B cell (primary cell): ENCODE measurements at regions not wholly inside any gene's neighbourhood (a gene's known extent, or its start where the extent isn't known, plus 50 kb on each side); places are given as distances from the start of the nearest gene placed in this dataset.

Source experiments
- ATAC-seq: fragments of 200-7000 bp; cut with Tn5 transposase; one replicate; pipeline ENCODE4 v1.10.0; 2021; ENCODE audit warnings: low read depth, mild to moderate bottlenecking, moderate number of reproducible peaks, moderate library complexity
- CTCF ChIA-PET: fragments of 350-600 bp; sonication (Branson Sonifier 250); formaldehyde crosslinking; loops from one replicate; lab custom pipeline; 2021; ENCODE audit warnings: antibody characterized with exemption, inconsistent platforms; lab: Charles Lee
- POLR2A ChIA-PET: fragments of 350-600 bp; sonication (Branson Sonifier 250); formaldehyde crosslinking; loops from one replicate; lab custom pipeline; 2021; ENCODE audit warnings: antibody characterized with exemption; lab: Charles Lee
- DNase-seq: peaks from one replicate; pipeline ENCODE4 v3.0.0; 2013
- H2AFZ ChIP-seq: 2 replicates; pipeline ENCODE4 v1.6.1; 2012; ENCODE audit warnings: mild to moderate bottlenecking, low read depth, low read length; ENCODE audit not compliant: insufficient read depth, poor library complexity, severe bottlenecking
- H3K27ac ChIP-seq, 2 donors: 1 replicate in 1 of 2; 2 replicates in 1 of 2; pipeline ENCODE4 v1.5.1; 2012 to 2013; ENCODE audit warnings: low read length in 2 of 2, mild to moderate bottlenecking in 2 of 2, moderate library complexity in 1 of 2
- H3K27me3 ChIP-seq, 4 experiments: fragments of 200-600 bp in 1 of 4; sonication (generic) in 1 of 4; replicated peaks in 1 of 4; 1 replicate in 2 of 4; 2 replicates in 2 of 4; pipeline versions ENCODE4 v1.6.1 to v1.7.0; 2013 to 2016; ENCODE audit warnings: low read length in 3 of 4, mild to moderate bottlenecking in 2 of 4, mixed read lengths in 1 of 4, moderate library complexity in 1 of 4; ENCODE audit not compliant: insufficient read depth in 4 of 4, control insufficient read depth in 3 of 4; ENCODE audit errors: control extremely low read depth in 1 of 4
- H3K36me3 ChIP-seq, 2 experiments: replicated peaks in 1 of 2; 1 replicate in 1 of 2; 2 replicates in 1 of 2; pipeline versions ENCODE4 v1.6.1 to v1.7.1; 2013; ENCODE audit warnings: low read length in 1 of 2; ENCODE audit not compliant: insufficient read depth in 2 of 2, control insufficient read depth in 1 of 2; ENCODE audit errors: control extremely low read depth in 1 of 2, extremely low read depth in 1 of 2
- H3K4me1 ChIP-seq, 2 donors: fragments of 200-600 bp in 1 of 2; sonication (generic) in 1 of 2; 1 replicate in 1 of 2; 2 replicates in 1 of 2; pipeline versions ENCODE4 v1.5.1 to v1.6.1; 2013 to 2017; ENCODE audit warnings: low read length in 2 of 2; ENCODE audit not compliant: control insufficient read depth in 2 of 2, insufficient read depth in 2 of 2
- H3K4me2 ChIP-seq: replicated peaks from 2 replicates; pipeline ENCODE3; 2012; ENCODE audit warnings: mild to moderate bottlenecking, low read depth, low read length; ENCODE audit not compliant: poor library complexity, severe bottlenecking
- H3K4me3 ChIP-seq, 5 experiments: fragments of 200-600 bp in 1 of 5; sonication (generic) in 1 of 5; 1 replicate in 3 of 5; 2 replicates in 2 of 5; pipeline versions ENCODE4 v1.5.1 to v1.7.0; 2011 to 2016; ENCODE audit warnings: low read length in 4 of 5, mild to moderate bottlenecking in 4 of 5, low read depth in 2 of 5, control low read depth in 1 of 5, moderate library complexity in 1 of 5; ENCODE audit not compliant: insufficient read depth in 1 of 5; ENCODE audit errors: control extremely low read depth in 1 of 5, extremely low read depth in 1 of 5
- H3K79me2 ChIP-seq: fragments of 200-600 bp; sonication (generic); one replicate; pipeline ENCODE4 v1.6.0; 2016; ENCODE audit warnings: low read length; ENCODE audit not compliant: control insufficient read depth, insufficient read depth
- H3K9ac ChIP-seq: fragments of 200-600 bp; sonication (generic); 2 replicates; pipeline ENCODE4 v1.6.1; 2017; ENCODE audit warnings: mild to moderate bottlenecking, low read length, moderate library complexity
- H3K9me3 ChIP-seq, 3 donors: one replicate each; pipeline versions ENCODE4 v1.6.1 to v1.7.1; 2013; ENCODE audit warnings: low read length in 2 of 3; ENCODE audit not compliant: control insufficient read depth in 2 of 3, insufficient read depth in 1 of 3; ENCODE audit errors: control extremely low read depth in 1 of 3
- H4K20me1 ChIP-seq: 2 replicates; pipeline ENCODE4 v1.6.0; 2012; ENCODE audit warnings: mild to moderate bottlenecking, low read length; ENCODE audit not compliant: insufficient read depth, control insufficient read depth, poor library complexity, severe bottlenecking
- H3K27ac Mint-ChIP-seq: one replicate; pipeline ENCODE4 v1.8.0; 2021; ENCODE audit warnings: mixed read lengths
- H3K27me3 Mint-ChIP-seq: one replicate; pipeline ENCODE4 v1.8.0; 2021; ENCODE audit warnings: mixed read lengths
- H3K4me1 Mint-ChIP-seq: one replicate; pipeline ENCODE4 v1.8.0; 2021; ENCODE audit warnings: mixed read lengths
- H3K4me3 Mint-ChIP-seq: one replicate; pipeline ENCODE4 v1.8.0; 2021; ENCODE audit warnings: mixed read lengths
- H3K9me3 Mint-ChIP-seq: one replicate; pipeline ENCODE4 v1.8.0; 2022; ENCODE audit warnings: mixed read lengths; ENCODE audit not compliant: insufficient read depth
- EZH2 ChIP-seq: IDR thresholded peaks from 2 replicates; pipeline ENCODE4 v1.6.1; 2012; ENCODE audit warnings: borderline replicate concordance, low read depth, mild to moderate bottlenecking, moderate library complexity, low read length; ENCODE audit not compliant: insufficient read depth, poor library complexity, severe bottlenecking
- WGBS: methylation state at CpG from one replicate; pipeline ENCODE4 v1.1.5; 2013; ENCODE audit warnings: missing lambda C conversion rate; ENCODE audit not compliant: insufficient coverage; 5-methylcytosine and 5-hydroxymethylcytosine counted together
- intact Hi-C: fragments of 100-400 bp; cut with micrococcal nuclease; formaldehyde crosslinking; loops from one replicate; pipeline ENCODE4 v1.10.0; 2022
- TF ChIP-seq, protein P1 (sequence below): fragments of 200-600 bp; IDR thresholded peaks from one replicate; pipeline ENCODE4 v1.8.0; 2022; ENCODE audit warnings: antibody characterized with exemption, mild to moderate bottlenecking

DNA sequence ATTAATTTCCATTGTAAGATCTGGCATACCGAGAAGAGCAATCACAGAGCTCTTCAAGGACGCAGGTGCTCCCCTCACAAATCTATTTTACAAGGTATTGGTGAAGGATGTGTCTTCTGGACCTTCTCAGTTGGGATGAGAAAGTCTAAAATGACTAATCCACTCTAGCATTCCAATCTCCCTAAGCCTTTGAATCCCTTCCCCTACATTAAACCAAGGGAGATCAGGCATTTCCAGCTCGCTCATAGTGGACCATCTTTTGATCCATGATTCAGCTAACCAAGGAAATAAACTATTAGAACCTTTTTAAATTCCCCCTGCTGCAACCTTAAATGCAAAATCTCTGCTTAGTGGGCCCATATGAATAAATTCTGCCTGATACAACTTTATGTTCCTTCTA is 95.9 kb upstream of the FBN2 start:
- TF ChIP-seq EZH2, result no peak
- TF ChIP-seq, protein P1, sequence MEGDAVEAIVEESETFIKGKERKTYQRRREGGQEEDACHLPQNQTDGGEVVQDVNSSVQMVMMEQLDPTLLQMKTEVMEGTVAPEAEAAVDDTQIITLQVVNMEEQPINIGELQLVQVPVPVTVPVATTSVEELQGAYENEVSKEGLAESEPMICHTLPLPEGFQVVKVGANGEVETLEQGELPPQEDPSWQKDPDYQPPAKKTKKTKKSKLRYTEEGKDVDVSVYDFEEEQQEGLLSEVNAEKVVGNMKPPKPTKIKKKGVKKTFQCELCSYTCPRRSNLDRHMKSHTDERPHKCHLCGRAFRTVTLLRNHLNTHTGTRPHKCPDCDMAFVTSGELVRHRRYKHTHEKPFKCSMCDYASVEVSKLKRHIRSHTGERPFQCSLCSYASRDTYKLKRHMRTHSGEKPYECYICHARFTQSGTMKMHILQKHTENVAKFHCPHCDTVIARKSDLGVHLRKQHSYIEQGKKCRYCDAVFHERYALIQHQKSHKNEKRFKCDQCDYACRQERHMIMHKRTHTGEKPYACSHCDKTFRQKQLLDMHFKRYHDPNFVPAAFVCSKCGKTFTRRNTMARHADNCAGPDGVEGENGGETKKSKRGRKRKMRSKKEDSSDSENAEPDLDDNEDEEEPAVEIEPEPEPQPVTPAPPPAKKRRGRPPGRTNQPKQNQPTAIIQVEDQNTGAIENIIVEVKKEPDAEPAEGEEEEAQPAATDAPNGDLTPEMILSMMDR, result no peak
- Histone ChIP-seq H3K27me3 (no peaks in the 10 kb centered on the region), H2AFZ (no peak overlapping the region), H3K4me2 (no peak overlapping the region), H3K36me3 (no peaks in the 10 kb centered on the region), H3K79me2 (no peaks in the 10 kb centered on the region), H3K4me1 (no peaks in the 10 kb centered on the region), H3K27ac (no peak overlapping the region), H3K9me3 (peaks cover 0 to 4% (median 0%) of the 10 kb centered on the region in 3 donors), H3K4me3 (no peak overlapping the region), H3K9ac (no peak overlapping the region), H4K20me1 (no peaks in the 10 kb centered on the region)
- Mint-ChIP-seq H3K4me1 (no peaks in the 10 kb centered on the region), H3K27ac (no peak overlapping the region), H3K27me3 (no peaks in the 10 kb centered on the region), H3K9me3 (peaks cover 2% of the 10 kb centered on the region), H3K4me3 (no peak overlapping the region)
- ChIA-PET POLR2A (no interaction called here), CTCF (no interaction called here)
- intact Hi-C loops, result no loop called here
- DNase-seq (no peak), ATAC-seq (no peak)
- 71% methylated on average over 1 of the region's 3 CpGs for WGBS

DNA sequence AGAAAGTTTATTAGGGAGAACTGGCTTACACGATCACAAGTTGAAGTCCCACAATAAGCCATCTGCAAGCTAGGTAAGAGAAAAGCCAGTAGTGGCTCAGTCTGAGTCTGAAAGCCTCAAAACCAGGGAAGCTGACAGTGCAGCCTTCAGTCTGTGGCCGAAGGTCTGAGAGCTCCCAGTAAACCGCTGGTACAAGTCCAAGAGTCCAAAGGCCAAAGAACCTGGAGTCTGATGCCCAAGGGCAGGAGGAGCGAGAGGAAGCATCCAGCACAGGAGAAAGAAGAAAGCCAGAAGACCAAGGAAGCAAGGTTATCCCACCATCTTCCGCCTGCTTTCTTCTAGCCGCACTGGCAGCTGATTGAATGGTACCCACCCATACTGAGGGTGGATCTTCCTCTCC is 97.3 kb upstream of the FBN2 start:
- H3K9me3 ChIP-seq, result peaks cover 0 to 4% (median 0%) of the 10 kb centered on the region in 3 donors
- ChIA-PET POLR2A (no interaction called here), CTCF (no interaction called here)
- no peak overlapping the region for H3K27ac ChIP-seq
- H4K20me1 ChIP-seq, result no peaks in the 10 kb centered on the region
- Mint-ChIP-seq H3K4me3 (no peak overlapping the region), H3K4me1 (no peaks in the 10 kb centered on the region), H3K27me3 (no peaks in the 10 kb centered on the region), H3K9me3 (peaks cover 2% of the 10 kb centered on the region), H3K27ac (no peak overlapping the region)
- DNase-seq (no peak), ATAC-seq (no peak)
- no peak overlapping the region for H2AFZ ChIP-seq
- TF ChIP-seq, protein P1, result no peak
- no peak for TF ChIP-seq EZH2
- H3K36me3 ChIP-seq, result no peaks in the 10 kb centered on the region
- H3K4me2 ChIP-seq, result no peak overlapping the region
- no peak overlapping the region for H3K9ac ChIP-seq
- H3K4me1 ChIP-seq, result no peaks in the 10 kb centered on the region
- H3K79me2 ChIP-seq, result no peaks in the 10 kb centered on the region
- no peaks in the 10 kb centered on the region for H3K27me3 ChIP-seq
- no peak overlapping the region for H3K4me3 ChIP-seq
- 95% methylated on average over 6 of the region's 6 CpGs for WGBS
- intact Hi-C loops, result no loop called here
